ENCODE measurements at regions not wholly inside any gene's neighbourhood (a gene's known extent, or its start where the extent isn't known, plus 50 kb on each side); places are given as distances from the start of the nearest gene placed in this dataset.

DNA sequence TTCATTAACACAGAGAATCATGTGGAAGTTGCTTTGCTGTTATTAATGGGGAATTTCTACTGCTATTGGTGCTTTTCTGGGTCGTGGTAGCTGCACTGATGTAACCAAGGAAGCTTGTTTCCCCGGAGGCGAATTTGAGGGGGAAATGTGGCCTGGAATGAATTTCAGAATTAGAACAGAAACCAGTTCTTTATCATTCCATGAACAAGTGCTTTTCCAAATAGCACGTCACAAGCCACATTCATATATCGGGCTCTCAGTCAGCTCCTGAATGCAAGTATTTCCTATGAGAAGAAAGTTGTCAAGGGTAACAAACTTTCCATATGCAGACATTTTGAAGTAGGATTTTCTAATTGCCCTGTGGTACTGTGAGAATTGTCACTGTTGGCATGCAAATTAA lies 1353.2 kb downstream of the AACS start:
- no peak overlapping the region for H3K4me2 ChIP-seq (ENCODE audit: low read length)
- no peak overlapping the region for H3K4me3 ChIP-seq (ENCODE audit: low read depth, low read length, poor library complexity, severe bottlenecking)
- no peaks in the 10 kb centered on the region for H3K79me2 ChIP-seq (ENCODE audit: insufficient read depth, low read length)
- TF ChIP-seq EZH2 (IDR thresholded peaks at IDR 0.05; ENCODE audit: borderline replicate concordance, low read length) = no peak
- TF ChIP-seq, protein P1, sequence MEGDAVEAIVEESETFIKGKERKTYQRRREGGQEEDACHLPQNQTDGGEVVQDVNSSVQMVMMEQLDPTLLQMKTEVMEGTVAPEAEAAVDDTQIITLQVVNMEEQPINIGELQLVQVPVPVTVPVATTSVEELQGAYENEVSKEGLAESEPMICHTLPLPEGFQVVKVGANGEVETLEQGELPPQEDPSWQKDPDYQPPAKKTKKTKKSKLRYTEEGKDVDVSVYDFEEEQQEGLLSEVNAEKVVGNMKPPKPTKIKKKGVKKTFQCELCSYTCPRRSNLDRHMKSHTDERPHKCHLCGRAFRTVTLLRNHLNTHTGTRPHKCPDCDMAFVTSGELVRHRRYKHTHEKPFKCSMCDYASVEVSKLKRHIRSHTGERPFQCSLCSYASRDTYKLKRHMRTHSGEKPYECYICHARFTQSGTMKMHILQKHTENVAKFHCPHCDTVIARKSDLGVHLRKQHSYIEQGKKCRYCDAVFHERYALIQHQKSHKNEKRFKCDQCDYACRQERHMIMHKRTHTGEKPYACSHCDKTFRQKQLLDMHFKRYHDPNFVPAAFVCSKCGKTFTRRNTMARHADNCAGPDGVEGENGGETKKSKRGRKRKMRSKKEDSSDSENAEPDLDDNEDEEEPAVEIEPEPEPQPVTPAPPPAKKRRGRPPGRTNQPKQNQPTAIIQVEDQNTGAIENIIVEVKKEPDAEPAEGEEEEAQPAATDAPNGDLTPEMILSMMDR (IDR thresholded peaks at IDR 0.05; ENCODE audit: low read length) = no peak
- H3K4me1 ChIP-seq (ENCODE audit: insufficient read depth, low read length, severe bottlenecking) = no peaks in the 10 kb centered on the region
- no peaks in the 10 kb centered on the region for H4K20me1 ChIP-seq (ENCODE audit: insufficient read depth, low read length)
- H2AFZ ChIP-seq (ENCODE audit: low read length) = no peak overlapping the region
- no peaks in the 10 kb centered on the region for H3K27me3 ChIP-seq (ENCODE audit: insufficient read depth, low read length)
- H3K36me3 ChIP-seq (ENCODE audit: insufficient read depth, low read length) = no peaks in the 10 kb centered on the region
- H3K9me3 ChIP-seq (ENCODE audit: low read length) = no peaks in the 10 kb centered on the region
- no peaks in the 10 kb centered on the region for H3K9me2 ChIP-seq (ENCODE audit: low read depth, low read length)
- no peak overlapping the region for H3K27ac ChIP-seq (ENCODE audit: low read depth, low read length, poor library complexity, severe bottlenecking)
- H3K9ac ChIP-seq (ENCODE audit: low read length) = no peak overlapping the region
- H3F3A ChIP-seq (ENCODE audit: insufficient read depth, low read length) = no peaks in the 10 kb centered on the region

- Histone ChIP-seq H3K4me2 (ENCODE audit: low read length) (no peak overlapping the region), H4K20me1 (ENCODE audit: insufficient read depth, low read length) (no peaks in the 10 kb centered on the region), H3K36me3 (ENCODE audit: insufficient read depth, low read length) (no peaks in the 10 kb centered on the region), H3K9ac (ENCODE audit: low read length) (no peak overlapping the region), H3K79me2 (ENCODE audit: insufficient read depth, low read length) (no peaks in the 10 kb centered on the region), H3F3A (ENCODE audit: insufficient read depth, low read length) (no peaks in the 10 kb centered on the region), H3K27me3 (ENCODE audit: insufficient read depth, low read length) (no peaks in the 10 kb centered on the region), H2AFZ (ENCODE audit: low read length) (no peak overlapping the region), H3K27ac (ENCODE audit: low read depth, low read length, poor library complexity, severe bottlenecking) (no peak overlapping the region), H3K4me1 (ENCODE audit: insufficient read depth, low read length, severe bottlenecking) (no peaks in the 10 kb centered on the region), H3K4me3 (ENCODE audit: low read depth, low read length, poor library complexity, severe bottlenecking) (no peak overlapping the region), H3K9me2 (ENCODE audit: low read depth, low read length) (no peaks in the 10 kb centered on the region), H3K9me3 (ENCODE audit: low read length) (no peaks in the 10 kb centered on the region)
- TF ChIP-seq, protein P1 (IDR thresholded peaks at IDR 0.05; ENCODE audit: low read length) = no peak
- no peak for TF ChIP-seq EZH2 (IDR thresholded peaks at IDR 0.05; ENCODE audit: borderline replicate concordance, low read length)
Measured at GRCh38 chr12:126419131-126419530, 1353.9 kb downstream of the AACS start.

DNA sequence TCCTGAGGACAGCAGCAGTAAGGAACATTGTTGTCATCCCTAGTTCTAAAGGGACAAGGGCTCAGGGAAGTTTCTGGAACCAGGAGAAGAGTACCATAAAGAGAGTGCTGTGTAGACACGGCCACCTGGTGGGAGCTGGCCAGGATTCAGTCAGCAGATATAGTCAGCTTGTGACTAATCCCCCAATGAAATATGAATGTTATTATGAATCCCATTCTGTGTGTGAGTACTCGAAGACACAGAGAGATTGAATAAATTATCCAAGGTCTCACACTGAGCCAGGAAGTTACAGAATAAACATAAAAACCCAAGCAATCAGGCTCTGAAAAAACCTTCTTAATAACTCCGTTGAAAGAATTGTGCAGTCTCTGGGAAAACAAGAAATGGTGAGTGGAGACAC lies 1359.5 kb downstream of the AACS start:
- Histone ChIP-seq H2AFZ (ENCODE audit: low read length) (no peak overlapping the region), H4K20me1 (ENCODE audit: insufficient read depth, low read length) (no peaks in the 10 kb centered on the region), H3K79me2 (ENCODE audit: insufficient read depth, low read length) (no peaks in the 10 kb centered on the region), H3F3A (ENCODE audit: insufficient read depth, low read length) (no peaks in the 10 kb centered on the region), H3K4me2 (ENCODE audit: low read length) (no peak overlapping the region), H3K9ac (ENCODE audit: low read length) (no peak overlapping the region), H3K9me3 (ENCODE audit: low read length) (no peaks in the 10 kb centered on the region), H3K9me2 (ENCODE audit: low read depth, low read length) (no peaks in the 10 kb centered on the region), H3K4me1 (ENCODE audit: insufficient read depth, low read length, severe bottlenecking) (no peaks in the 10 kb centered on the region), H3K27me3 (ENCODE audit: insufficient read depth, low read length) (no peaks in the 10 kb centered on the region), H3K27ac (ENCODE audit: low read depth, low read length, poor library complexity, severe bottlenecking) (no peak overlapping the region), H3K4me3 (ENCODE audit: low read depth, low read length, poor library complexity, severe bottlenecking) (no peak overlapping the region), H3K36me3 (ENCODE audit: insufficient read depth, low read length) (no peaks in the 10 kb centered on the region)
- TF ChIP-seq, protein P1 (IDR thresholded peaks at IDR 0.05; ENCODE audit: low read length) = no peak
- no peak for TF ChIP-seq EZH2 (IDR thresholded peaks at IDR 0.05; ENCODE audit: borderline replicate concordance, low read length)
